Keratinocyte (primary cell): ENCODE measurements at regions not wholly inside any gene's neighbourhood (a gene's known extent, or its start where the extent isn't known, plus 50 kb on each side); places are given as distances from the start of the nearest gene placed in this dataset.

Source experiments
- DNase-seq: peaks from one replicate; pipeline ENCODE4 v3.0.0-alpha.2; 2011; ENCODE audit warnings: low read depth, missing footprints, low spot score
- FAIRE-seq: peaks from 2 replicates; lab custom pipeline; 2011; peaks lifted over from hg19 to GRCh38; lab: Jason Lieb, UNC
- H2AFZ ChIP-seq: 2 replicates; pipeline ENCODE4 v1.6.0; 2012; ENCODE audit warnings: low read length, control low read depth, inconsistent platforms; ENCODE audit not compliant: control insufficient read depth
- H3K27ac ChIP-seq: 2 replicates; pipeline ENCODE4 v1.5.1; 2011; ENCODE audit warnings: low read length; ENCODE audit not compliant: control insufficient read depth, insufficient read depth
- H3K27me3 ChIP-seq: 3 replicates; pipeline ENCODE4 v1.6.0; 2011; ENCODE audit warnings: low read length; ENCODE audit not compliant: control insufficient read depth, insufficient read depth; ENCODE audit errors: extremely low read depth
- H3K36me3 ChIP-seq, 2 experiments: 2 replicates in 1 of 2; 3 replicates in 1 of 2; pipeline ENCODE4 v1.5.1; 2011; ENCODE audit warnings: low read length in 2 of 2, mild to moderate bottlenecking in 1 of 2; ENCODE audit not compliant: control insufficient read depth in 2 of 2, insufficient read depth in 2 of 2; ENCODE audit errors: extremely low read depth in 1 of 2
- H3K4me1 ChIP-seq: 3 replicates; pipeline ENCODE4 v1.5.1; 2011; ENCODE audit warnings: low read length; ENCODE audit not compliant: control insufficient read depth, insufficient read depth; ENCODE audit errors: extremely low read depth
- H3K4me2 ChIP-seq: 3 replicates; pipeline ENCODE4 v1.6.0; 2011; ENCODE audit warnings: low read depth, low read length; ENCODE audit not compliant: control insufficient read depth, insufficient read depth; ENCODE audit errors: extremely low read depth
- H3K4me3 ChIP-seq, 3 experiments: fragments of 200-600 bp in 1 of 3; sonication (generic) in 1 of 3; 2 replicates in 2 of 3; 3 replicates in 1 of 3; pipeline ENCODE4 v1.5.1; 2011 to 2016; ENCODE audit warnings: low read length in 3 of 3, mild to moderate bottlenecking in 3 of 3, control low read depth in 2 of 3, inconsistent platforms in 1 of 3, low read depth in 1 of 3, mixed read lengths in 1 of 3, mixed run types in 1 of 3, moderate library complexity in 1 of 3; ENCODE audit not compliant: control insufficient read depth in 2 of 3, insufficient read depth in 2 of 3; ENCODE audit errors: extremely low read depth in 1 of 3
- H3K79me2 ChIP-seq: 2 replicates; pipeline ENCODE4 v1.6.0; 2012; ENCODE audit warnings: low read length; ENCODE audit not compliant: control insufficient read depth, insufficient read depth
- H3K9ac ChIP-seq: 3 replicates; pipeline ENCODE4 v1.6.0; 2011; ENCODE audit warnings: low read length; ENCODE audit not compliant: control insufficient read depth, insufficient read depth; ENCODE audit errors: extremely low read depth
- H3K9me1 ChIP-seq: 3 replicates; pipeline ENCODE4 v1.6.0; 2011; ENCODE audit warnings: low read length; ENCODE audit not compliant: control insufficient read depth, insufficient read depth; ENCODE audit errors: extremely low read depth
- H3K9me3 ChIP-seq: 2 replicates; pipeline ENCODE4 v1.5.1; 2012; ENCODE audit warnings: low read depth, low read length; ENCODE audit not compliant: control insufficient read depth
- H4K20me1 ChIP-seq: 3 replicates; pipeline ENCODE4 v1.6.0; 2011; ENCODE audit warnings: low read length; ENCODE audit not compliant: control insufficient read depth, insufficient read depth; ENCODE audit errors: extremely low read depth
- EZH2 ChIP-seq: IDR thresholded peaks from one replicate; pipeline ENCODE4 v1.6.1; 2012; ENCODE audit warnings: inconsistent platforms, mild to moderate bottlenecking, low read length, moderate library complexity
- dilution Hi-C: fragments of 300-500 bp; cut with MboI; formaldehyde crosslinking; loops from one replicate; pipeline ENCODE4 v1.7.0; 2020; ENCODE audit warnings: low sequenced_read_pairs; ENCODE audit not compliant: extremely low pct_ligation_motif_present
- TF ChIP-seq, protein P1 (sequence below), 3 experiments: IDR thresholded peaks in 1 of 3; conservative IDR thresholded peaks in 1 of 3; optimal IDR thresholded peaks in 1 of 3; 2 replicates in 2 of 3; 3 replicates in 1 of 3; pipeline versions ENCODE3 to v1.5.1; 2011; ENCODE audit warnings: low read length in 3 of 3, mild to moderate bottlenecking in 3 of 3, moderate library complexity in 2 of 3, control low read depth in 1 of 3, inconsistent platforms in 1 of 3; ENCODE audit not compliant: insufficient read depth in 2 of 3; ENCODE audit errors: extremely low read depth in 1 of 3

DNA sequence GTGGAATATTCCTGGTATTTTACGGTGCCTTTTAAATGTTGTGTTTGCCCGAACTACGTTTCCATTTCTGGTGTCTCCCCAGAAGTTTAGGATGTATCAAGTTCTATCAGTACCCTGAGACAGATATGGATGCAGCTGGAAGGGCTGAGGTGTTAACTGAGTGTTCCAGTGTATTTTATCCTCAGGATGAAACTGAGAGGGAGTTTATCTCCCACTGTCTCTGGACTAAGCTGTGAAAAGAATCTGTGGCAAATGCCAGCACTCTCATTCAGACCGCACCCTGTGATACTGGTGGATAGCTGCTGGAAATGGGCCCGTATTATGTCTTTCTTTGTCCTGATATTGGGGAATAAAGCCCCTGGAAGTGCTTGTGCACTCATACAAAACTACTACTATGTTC lies 887.2 kb upstream of the TYRP1 start:
- no peak for FAIRE-seq
- TF ChIP-seq, protein P1, sequence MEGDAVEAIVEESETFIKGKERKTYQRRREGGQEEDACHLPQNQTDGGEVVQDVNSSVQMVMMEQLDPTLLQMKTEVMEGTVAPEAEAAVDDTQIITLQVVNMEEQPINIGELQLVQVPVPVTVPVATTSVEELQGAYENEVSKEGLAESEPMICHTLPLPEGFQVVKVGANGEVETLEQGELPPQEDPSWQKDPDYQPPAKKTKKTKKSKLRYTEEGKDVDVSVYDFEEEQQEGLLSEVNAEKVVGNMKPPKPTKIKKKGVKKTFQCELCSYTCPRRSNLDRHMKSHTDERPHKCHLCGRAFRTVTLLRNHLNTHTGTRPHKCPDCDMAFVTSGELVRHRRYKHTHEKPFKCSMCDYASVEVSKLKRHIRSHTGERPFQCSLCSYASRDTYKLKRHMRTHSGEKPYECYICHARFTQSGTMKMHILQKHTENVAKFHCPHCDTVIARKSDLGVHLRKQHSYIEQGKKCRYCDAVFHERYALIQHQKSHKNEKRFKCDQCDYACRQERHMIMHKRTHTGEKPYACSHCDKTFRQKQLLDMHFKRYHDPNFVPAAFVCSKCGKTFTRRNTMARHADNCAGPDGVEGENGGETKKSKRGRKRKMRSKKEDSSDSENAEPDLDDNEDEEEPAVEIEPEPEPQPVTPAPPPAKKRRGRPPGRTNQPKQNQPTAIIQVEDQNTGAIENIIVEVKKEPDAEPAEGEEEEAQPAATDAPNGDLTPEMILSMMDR (optimal IDR thresholded peaks at IDR 0.05 in 1 of 3, IDR thresholded peaks at IDR 0.05 in 1 of 3, conservative IDR thresholded peaks at IDR 0.05 in 1 of 3; ENCODE audit: extremely low read depth in 1 of 3, insufficient read depth in 2 of 3, low read length in 3 of 3) = no peak
- no peak for TF ChIP-seq EZH2
- H3K27ac ChIP-seq = no peak overlapping the region
- H4K20me1 ChIP-seq = no peaks in the 10 kb centered on the region
- no peaks in the 10 kb centered on the region for H3K36me3 ChIP-seq
- H3K9me3 ChIP-seq = no peaks in the 10 kb centered on the region
- H3K4me3 ChIP-seq = no peak overlapping the region
- H3K4me2 ChIP-seq = no peak overlapping the region
- no peak overlapping the region for H2AFZ ChIP-seq
- H3K9ac ChIP-seq = no peak overlapping the region
- H3K9me1 ChIP-seq = no peaks in the 10 kb centered on the region
- H3K27me3 ChIP-seq = no peaks in the 10 kb centered on the region
- H3K79me2 ChIP-seq = no peaks in the 10 kb centered on the region
- H3K4me1 ChIP-seq = no peaks in the 10 kb centered on the region
- dilution Hi-C loops = no loop called here
- no peak for DNase-seq

DNA sequence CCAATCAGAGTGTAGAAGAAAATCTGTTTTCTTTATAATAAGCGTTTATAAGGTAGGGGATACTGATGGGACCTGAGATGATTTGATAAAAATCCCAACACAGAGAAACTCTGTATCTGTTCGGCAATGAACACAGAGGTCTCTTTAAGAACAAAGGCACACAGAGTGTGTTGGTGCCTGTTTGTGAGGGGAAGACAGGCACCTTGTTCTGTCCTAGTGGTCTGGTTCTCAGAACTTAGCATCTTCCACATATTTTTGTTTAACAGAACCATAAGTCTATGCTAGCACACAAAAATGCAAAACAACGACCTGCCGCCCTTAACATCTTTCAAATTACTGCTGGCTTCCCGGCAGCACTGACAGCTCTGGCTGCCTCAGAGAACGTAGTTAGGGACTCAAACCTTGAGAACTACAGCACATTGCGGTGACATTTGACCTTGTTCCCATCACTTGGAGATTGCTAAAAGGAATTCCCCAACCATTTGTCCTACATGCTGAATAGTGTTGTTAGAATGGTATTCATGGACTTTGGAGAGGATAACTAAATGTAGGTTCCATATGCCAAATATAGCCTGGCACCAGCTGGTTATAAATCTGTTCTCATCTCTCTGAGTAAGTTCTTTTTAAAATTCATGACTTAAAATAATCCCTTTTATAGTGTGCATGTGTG lies 871.7 kb upstream of the TYRP1 start:
- H4K20me1 ChIP-seq = no peaks in the 10 kb centered on the region
- H3K36me3 ChIP-seq = no peaks in the 10 kb centered on the region
- H3K4me3 ChIP-seq = no peak overlapping the region
- no peak overlapping the region for H3K27ac ChIP-seq
- no peak for FAIRE-seq
- no peaks in the 10 kb centered on the region for H3K79me2 ChIP-seq
- dilution Hi-C loops = no loop called here
- H3K4me1 ChIP-seq = no peaks in the 10 kb centered on the region
- H3K9me3 ChIP-seq = no peaks in the 10 kb centered on the region
- H3K9me1 ChIP-seq = no peaks in the 10 kb centered on the region
- no peak for DNase-seq
- H3K9ac ChIP-seq = no peak overlapping the region
- H3K27me3 ChIP-seq = no peaks in the 10 kb centered on the region
- H3K4me2 ChIP-seq = no peak overlapping the region
- H2AFZ ChIP-seq = no peak overlapping the region
- no peak for TF ChIP-seq EZH2
- TF ChIP-seq, protein P1 (optimal IDR thresholded peaks at IDR 0.05 in 1 of 3, IDR thresholded peaks at IDR 0.05 in 1 of 3, conservative IDR thresholded peaks at IDR 0.05 in 1 of 3; ENCODE audit: extremely low read depth in 1 of 3, insufficient read depth in 2 of 3, low read length in 3 of 3) = no peak
